Stimulated activated CD4-positive, alpha-beta T cell treated with anti-CD3 and anti-CD28 coated beads, Interleukin-1b, Interleukin-23, amount 100 ng/mL, for 48 hours (primary cell): ENCODE measurements at regions not wholly inside any gene's neighbourhood (a gene's known extent, or its start where the extent isn't known, plus 50 kb on each side); places are given as distances from the start of the nearest gene placed in this dataset.

Experiments
- DNase-seq: peaks from one replicate; pipeline ENCODE4 v3.0.0-alpha.2; 2020

DNA sequence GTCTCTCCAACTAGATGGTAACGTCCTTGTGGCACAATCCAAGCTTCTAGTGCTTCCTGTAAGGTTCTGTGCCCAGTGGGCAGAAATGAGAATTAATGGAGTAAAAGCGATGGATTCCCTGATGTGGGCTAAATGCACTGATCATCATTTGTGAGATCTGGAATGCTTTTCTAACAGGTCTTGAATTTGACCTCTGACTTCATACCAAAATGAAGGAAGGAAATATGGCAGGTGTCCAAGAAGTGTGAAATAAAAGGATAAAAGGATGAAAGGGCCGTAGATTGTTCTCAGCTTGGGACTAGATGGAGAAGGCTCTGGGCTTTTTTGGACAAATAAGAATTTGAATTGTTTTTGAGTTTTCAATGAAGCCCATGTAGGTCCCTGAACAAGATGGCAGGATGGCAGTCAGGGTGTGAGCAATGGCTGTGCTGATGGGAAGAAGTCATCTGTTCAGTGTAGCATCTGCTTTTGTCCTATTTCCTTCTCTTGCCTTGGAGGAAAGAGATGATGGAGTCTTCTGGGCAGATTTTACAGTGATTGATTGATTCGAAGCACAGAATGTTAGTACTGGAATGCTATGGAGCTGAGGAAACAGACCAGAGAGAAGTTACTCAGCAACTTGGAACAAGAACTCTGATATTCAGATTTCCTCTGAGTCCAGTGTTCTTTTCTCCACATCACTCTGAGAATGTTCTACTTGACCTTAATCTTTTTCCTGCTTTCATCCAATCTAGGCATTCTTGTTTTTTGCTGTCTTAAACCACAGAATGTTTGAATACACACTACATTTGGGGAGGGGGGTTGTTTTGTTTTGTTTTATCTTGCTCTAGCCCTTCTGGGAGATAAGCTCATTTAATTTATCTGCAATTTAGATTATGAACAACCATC lies 286.0 kb downstream of the HLX start:
- no peak for DNase-seq

DNA sequence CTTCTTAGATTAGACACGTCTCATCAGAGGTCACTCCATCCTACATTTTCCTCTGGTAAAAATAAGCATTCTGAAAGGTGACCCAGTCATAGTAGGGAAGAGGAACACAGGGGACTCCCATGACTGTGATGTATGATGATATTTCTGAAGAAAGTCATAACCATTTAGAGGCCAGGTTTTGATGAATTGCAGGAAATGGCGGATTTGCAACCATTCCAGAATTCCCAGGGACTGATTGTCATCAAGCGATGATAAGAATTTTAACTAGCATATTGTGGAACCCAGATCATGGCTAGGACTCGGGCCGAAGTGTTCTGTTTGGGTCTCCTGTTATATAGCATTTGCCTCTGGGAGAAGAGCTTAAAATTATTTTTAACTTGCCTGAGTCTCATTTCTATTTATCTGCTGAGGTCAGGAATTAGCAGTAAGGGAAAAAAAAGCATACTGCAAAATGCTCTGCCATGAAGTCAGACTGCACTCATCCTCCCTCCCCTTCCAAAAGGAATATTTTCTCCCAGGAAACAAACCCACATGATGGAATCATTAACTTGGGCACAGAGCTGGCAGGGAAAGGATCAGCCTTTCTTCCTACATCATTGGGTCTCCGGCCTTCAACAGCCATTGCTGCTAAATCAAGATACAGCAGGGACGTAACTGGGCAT lies 286.7 kb downstream of the HLX start:
- no peak for DNase-seq

DNA sequence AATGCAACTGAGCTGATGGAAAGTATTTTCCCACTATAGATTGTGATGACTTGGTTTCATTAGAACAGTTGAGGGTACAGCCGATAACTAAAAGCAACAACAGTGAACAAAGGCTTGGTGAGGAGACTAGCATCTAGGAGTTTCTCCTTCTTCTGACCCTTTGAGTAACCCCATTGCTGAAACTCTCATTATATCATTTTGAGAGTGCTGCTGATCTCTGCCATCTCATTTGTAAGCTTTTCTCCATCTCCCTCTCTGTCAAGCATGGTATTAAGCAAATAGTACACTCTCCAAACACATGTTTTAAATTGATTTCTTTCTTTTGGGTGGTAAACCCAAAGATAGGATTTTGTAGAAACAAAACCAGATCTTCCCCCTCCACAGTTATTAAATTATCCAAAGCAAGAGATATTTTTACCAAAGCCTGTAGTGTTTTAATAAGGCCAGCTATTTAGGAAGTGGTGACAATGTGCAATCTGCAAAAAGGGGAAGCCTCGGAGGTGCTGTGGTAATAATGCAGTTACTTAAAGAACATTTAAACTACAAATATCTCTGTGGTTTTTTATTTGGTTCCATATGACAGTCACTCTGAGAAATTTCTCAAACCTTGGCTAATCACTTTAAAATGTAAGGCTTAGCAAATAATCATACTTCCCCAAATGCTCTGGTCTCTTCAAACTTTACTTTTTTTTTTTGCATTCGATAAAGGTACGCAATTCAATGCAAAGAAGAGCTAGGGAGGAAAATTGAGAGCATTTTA lies 287.5 kb downstream of the HLX start:
- no peak for DNase-seq

DNA sequence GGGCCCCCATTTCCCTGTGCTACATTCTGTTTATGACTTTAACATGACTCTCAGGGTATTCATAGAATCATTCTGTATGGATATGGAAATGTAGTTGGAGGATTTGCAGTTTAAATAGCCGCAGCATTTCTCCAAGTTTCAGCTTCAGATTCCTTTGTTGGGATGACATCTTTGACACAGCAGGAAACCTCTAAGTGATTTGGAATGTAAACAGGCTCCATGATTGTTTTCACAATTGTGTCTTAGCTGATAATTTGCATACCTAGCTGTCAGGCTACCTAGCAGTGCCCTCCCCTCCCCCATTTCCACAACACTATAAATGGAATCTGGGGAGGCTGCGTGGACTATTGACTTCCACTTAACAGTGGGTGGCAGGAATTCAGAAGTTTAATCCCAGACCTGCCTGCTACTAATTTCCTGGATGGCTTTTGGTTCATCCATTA lies 290.2 kb downstream of the HLX start:
- DNase-seq: no peak

- DNase-seq: no peak
Measured at GRCh38 chr1:221170171-221170570, 290.9 kb downstream of the HLX start.

- DNase-seq: no peak
Measured at GRCh38 chr1:221171768-221172167, 292.5 kb downstream of the HLX start.

- DNase-seq: no peak
Measured at GRCh38 chr1:221172841-221173240, 293.6 kb downstream of the HLX start.

GRCh38 chr1:221174330-221174993 lies 295.2 kb downstream of the HLX start:
- no peak for DNase-seq

- DNase-seq: no peak
Measured at GRCh38 chr1:221175249-221175648, 296.0 kb downstream of the HLX start.

DNA sequence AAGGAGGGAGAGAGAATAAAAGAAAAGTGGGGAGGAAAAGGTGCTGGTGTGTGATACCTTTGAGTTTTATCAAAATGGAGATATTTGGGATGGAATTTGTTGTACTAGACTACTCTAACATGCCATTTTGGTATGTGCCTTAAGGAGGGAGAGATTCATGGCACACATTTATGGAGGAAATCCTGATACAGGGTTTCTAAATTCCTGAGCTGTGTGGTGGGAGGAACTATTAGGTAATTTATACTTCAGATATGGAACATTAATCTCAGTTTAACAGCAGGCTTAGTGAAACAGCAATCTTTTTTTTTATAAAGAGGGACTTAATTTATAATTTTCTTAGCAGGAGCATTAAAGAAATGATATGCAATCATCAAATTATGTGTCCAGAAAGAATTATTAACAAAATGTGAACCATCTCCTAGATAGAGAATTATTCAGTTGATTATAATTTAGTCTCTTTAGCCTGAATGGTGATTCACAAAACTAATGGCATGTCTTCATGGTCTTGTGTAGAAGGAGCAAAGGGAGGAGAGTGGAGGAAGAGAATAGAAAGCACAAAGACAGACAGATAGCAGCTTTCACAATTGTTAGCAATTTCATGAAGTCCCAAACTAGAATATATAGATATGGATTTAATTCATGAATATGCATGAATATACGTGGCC lies 301.6 kb downstream of the HLX start:
- DNase-seq: no peak

DNA sequence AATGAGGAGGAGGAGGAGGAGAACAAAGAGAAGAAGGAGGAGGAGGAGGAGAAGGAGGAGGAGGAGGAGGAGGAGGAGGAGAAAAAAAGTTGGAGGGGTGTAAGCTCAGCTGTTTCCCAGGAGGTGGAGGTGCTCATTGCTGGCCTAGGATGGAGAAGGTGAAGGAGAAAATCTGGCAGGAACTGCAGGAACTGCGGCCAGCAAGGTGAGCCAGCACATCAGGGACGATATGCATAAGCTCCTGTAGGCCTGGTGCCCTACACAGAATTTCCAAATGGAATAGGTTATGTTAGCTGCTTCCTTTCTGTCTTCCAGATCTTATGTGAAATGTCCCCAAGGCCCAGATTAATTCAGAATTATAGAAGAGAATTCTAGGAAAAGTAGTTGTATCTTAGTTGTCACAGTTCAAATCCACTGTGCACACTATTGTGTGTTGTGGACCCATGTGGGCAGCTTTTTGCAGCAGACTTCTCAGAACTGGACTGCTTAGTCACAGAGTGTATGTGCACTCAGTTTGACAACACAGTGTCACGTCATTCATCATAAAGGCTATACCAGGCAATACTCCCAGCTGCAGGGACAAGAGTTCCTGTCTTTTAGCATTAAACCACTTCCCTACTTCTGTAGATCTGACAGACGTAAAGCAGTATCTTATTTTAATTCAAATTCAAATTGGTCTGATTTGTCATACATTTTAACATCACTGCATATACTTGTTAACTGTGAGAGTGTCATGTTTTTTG lies 303.7 kb downstream of the HLX start:
- no peak for DNase-seq

DNA sequence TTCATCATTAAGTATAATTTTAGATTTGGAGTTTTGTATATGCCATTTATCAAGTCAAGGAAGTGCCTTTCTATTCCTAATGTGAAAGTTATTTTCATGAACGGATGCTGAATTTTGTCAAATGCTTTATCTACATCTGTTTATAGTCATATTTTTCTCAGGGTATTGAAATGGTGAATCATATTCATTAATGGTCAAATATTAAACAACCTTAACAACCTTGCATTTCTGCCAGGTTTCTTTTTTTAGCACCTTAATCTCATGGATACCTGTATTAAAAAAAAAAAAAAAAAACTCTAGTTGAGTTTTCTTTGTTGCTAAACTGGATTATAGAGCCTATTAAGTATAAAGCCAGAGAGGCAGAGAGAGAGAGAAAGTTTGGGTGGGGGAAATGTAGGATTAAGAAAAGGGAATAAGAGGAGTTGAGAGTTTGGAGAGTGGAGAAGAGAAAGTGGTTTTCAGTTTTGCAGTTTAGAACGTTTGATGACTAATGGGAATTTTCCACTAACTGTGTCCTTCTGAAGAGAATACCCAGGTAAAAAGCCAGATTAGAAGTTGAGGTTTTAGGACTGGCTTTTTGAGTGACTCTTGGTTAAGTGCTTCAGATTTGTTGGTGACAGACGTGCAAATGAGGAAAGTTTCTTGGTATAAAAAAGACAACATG lies 305.0 kb downstream of the HLX start:
- DNase-seq: no peak

DNA sequence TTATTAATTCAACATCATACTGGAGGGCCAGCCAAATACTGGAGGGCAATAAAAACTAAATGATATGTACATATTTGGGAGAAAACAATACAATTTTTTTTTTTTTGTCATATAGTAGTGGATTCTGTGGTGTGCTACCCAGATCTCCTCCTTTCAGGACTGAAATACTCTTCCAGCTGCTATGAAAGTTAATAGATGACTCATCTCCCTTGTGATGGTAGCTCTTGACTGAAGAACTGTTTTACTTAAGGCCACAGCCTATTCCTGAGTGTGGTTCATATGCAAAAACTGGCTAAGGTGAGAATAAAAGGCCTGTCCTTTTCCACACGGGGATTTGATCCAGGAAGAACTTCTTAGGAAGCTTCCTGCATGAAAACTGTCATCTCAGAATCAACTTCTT lies 307.9 kb downstream of the HLX start:
- no peak for DNase-seq

- DNase-seq: no peak
Measured at GRCh38 chr1:221188458-221188857, 309.2 kb downstream of the HLX start.

DNA sequence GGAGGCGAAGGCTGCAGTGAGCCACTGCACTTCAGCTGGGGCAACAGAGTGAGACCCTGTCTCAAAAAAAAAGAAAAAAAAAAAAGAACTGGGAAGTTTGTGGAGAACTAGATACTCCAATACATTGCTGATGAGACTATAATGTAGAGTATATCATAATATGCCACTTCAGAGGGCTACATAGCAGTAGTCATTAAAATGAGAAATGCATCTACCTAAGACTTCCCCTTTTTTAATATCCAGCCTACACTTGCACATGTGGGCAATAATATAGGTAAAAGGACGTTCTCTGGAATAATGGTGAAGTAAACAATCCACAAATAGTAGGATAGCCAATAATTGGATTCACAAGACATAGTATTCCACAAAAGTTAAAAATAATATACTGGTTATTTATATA lies 311.0 kb downstream of the HLX start:
- no peak for DNase-seq

GRCh38 chr1:221192055-221192454 lies 312.8 kb downstream of the HLX start:
- DNase-seq: no peak

DNA sequence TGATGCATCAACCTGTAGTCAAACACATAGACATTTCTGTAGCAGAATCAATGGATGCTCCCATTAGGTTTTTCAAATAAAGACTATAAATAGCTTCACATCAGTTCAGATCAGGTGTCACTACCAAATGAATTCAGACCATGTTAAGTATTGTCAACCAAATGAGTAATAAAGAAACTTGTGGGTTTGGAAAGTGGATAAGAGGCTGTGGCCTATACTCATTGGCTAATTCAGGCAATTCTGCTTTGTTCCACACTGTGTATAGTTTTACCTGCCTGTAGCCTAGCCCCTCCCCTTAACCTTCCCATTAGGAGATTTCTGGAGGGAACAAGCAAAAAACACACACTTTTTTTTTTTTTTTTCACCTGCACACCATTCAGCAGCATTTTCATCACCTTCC lies 321.2 kb downstream of the HLX start:
- no peak for DNase-seq

DNA sequence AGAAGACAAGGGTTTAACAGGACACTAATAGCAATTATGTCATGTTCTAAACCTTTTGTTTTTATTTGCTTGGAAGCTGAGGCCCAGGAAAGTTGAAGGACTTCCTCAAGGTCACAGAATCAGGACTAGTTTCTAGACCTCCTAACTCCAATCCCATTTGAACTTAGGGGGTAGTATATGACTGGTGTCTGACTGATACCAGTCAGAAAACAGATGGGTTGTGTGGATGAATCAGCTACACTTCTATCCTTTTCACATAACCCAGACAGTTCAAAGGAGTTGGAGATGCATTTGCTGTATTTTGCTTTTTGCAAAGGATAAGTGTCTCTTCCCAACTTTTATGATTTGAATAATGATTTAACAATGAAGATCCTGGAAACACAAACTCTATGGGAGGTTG lies 322.5 kb downstream of the HLX start:
- DNase-seq: no peak

DNA sequence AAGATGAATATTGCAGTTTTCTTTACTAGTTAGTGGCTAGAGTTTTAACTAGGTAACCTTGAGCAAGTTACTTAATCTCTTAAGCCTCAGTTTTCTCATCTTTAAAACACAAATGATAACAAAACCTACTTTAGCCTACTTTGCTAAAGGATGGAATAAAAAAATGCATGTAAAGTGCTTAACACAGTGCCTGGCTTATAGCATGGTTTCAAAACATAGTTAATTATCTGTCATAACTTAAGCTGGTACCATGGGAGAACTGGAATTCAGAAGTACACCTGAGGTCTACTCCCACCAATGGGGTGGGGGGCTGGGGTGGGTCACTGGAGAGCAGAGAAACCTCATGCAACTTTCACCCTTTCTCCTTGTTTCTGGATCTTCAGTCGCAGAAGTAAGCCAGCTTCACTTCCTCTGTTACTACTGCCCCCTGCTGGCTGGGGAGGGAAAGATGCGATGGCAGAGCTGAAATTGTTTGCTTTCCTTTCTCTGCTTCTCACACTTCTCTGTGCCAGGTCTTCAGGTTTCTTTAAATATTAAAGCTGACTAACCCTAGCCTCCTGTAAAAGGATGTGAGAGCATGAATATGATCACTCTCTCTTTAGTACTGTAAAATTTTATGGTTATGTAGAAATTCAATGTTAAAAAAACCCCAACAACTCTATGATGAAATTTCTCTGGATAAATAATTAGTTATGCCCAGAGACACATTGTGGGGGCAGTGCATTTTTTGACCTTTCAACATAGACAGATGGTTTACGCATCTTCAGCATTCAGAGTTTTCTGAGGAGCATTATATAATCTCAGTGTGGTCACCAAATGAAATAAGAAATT lies 324.2 kb downstream of the HLX start:
- DNase-seq: peak; percentile 71
